GM20000 (cell line): ENCODE measurements at regions not wholly inside any gene's neighbourhood (a gene's known extent, or its start where the extent isn't known, plus 50 kb on each side); places are given as distances from the start of the nearest gene placed in this dataset.

ENCODE experiments used
- DNase-seq: peaks from one replicate; pipeline ENCODE4 v3.0.0; 2012; ENCODE audit warnings: low spot score
- TF ChIP-seq, protein P1 (sequence below): IDR thresholded peaks from 2 replicates; pipeline ENCODE4 v1.5.1; 2012; ENCODE audit warnings: mild to moderate bottlenecking, control low read depth; ENCODE audit errors: extremely low read depth, missing control alignments

DNA sequence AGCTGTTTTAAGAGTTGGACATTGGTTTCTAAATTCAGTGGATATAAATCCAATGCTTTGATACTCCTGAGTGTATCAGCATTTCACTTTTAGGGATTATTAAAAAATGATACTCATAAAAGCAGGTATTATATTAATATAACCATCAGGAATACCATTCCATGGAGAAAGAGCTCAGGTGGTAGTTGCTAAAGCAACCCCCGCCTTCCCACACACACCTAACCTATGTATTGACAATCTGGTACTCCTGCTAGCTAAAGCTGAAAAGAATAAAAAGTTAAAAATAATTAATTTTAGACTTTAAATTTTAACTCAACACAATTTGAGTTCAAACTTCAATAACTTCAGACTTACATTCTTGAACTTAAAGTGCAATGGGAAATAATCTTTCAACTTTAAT lies 717.1 kb upstream of the HS3ST1 start:
- no peak for DNase-seq
- TF ChIP-seq, protein P1, sequence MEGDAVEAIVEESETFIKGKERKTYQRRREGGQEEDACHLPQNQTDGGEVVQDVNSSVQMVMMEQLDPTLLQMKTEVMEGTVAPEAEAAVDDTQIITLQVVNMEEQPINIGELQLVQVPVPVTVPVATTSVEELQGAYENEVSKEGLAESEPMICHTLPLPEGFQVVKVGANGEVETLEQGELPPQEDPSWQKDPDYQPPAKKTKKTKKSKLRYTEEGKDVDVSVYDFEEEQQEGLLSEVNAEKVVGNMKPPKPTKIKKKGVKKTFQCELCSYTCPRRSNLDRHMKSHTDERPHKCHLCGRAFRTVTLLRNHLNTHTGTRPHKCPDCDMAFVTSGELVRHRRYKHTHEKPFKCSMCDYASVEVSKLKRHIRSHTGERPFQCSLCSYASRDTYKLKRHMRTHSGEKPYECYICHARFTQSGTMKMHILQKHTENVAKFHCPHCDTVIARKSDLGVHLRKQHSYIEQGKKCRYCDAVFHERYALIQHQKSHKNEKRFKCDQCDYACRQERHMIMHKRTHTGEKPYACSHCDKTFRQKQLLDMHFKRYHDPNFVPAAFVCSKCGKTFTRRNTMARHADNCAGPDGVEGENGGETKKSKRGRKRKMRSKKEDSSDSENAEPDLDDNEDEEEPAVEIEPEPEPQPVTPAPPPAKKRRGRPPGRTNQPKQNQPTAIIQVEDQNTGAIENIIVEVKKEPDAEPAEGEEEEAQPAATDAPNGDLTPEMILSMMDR: no peak

DNA sequence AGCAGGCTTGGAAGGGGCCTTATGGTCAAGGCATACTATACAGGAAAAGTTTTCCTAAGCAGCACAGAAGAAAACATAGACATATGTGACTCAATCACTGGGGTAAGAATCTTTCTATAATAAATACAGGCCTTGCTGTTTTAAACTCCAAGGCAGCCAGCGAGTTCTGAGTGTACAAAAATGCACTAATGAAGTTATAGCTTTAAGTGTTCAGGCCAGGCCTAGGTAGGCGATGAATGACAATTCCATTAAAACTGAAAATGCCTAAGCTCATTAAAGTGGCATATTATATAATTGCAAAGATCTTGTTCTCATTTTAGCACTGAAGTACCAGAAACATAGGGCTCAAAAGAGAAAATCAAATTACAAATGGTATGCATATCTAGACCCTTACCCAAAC lies 716.4 kb upstream of the HS3ST1 start:
- DNase-seq: no peak
- TF ChIP-seq, protein P1: no peak

DNA sequence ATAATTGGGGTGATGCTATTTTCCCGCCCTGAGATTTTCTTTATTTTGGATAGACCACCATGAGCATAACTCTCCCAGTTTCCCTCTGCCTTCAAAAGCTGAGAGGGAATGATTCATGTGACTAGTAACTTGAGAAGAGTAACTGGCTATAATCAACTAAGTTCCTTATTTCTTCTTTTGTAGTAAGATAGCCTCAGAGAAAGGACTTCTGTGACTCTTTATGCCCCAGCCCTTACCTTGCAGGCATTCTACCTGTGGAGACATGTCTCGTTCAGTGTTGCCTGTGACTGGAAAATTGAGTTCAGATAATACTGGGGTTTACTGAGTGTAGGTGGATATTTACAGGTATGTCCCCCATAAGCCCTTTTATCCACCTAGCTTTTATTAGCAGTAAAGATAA lies 715.4 kb upstream of the HS3ST1 start:
- no peak for DNase-seq
- TF ChIP-seq, protein P1: no peak

DNA sequence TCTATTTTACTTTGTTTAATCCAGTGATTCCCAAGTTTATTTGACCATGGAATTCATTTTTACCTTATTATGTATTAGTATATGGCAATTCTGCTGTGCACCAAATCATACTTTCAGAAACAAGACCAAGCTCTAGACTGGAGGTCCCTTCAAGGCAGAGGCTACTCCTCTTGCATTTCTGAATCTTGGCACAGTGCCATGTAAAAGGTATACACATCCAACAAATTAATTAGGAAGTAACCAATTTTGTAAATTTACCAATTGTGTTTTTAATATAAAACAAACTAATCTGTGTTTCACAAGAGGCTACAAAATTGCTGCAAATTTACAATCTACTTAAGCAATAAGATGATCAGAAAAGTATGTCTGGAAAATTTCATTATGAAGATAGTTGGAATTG lies 712.2 kb upstream of the HS3ST1 start:
- DNase-seq: no peak
- TF ChIP-seq, protein P1: no peak

DNA sequence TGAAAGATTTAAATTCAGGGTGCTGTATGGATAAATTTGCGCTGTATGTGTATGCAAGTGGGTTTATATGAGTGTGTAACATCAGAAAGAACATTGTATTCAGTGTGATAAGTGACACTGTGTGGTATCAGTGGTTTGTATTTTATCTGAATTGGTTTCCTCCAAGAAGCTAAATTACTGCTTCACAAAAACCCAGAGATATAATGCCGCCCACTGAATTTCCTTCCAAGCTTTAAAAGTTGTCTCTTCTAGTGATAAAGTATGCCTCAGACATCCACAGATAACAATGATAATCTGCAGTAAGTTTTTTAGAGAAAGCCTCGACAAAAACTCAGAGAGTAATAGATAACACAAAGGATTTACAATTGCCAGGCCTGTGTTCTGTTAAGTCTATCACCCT lies 710.6 kb upstream of the HS3ST1 start:
- DNase-seq: no peak

DNA sequence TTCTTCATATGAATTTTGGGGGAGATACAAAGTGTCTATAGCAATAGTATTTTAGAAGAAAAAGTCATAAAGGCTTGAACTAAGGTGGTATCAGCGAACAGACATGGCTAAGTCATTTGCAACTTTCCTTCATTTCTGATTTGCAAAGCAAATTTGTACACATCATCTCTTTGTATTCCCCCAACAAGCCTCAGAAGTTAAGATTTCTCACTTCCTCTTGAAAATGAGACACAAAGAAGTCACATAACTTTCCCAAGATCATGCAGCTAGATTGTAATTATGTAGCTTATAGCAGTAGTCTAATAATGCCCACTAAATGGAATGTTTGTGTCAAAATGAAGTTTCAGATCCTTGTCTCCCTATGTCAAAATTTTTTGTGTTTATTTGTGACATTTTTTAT lies 709.8 kb upstream of the HS3ST1 start:
- TF ChIP-seq, protein P1: no peak
- no peak for DNase-seq

More for the DNA sequence above, 710.6 kb upstream of the HS3ST1 start:
- TF ChIP-seq, protein P1: no peak

DNA sequence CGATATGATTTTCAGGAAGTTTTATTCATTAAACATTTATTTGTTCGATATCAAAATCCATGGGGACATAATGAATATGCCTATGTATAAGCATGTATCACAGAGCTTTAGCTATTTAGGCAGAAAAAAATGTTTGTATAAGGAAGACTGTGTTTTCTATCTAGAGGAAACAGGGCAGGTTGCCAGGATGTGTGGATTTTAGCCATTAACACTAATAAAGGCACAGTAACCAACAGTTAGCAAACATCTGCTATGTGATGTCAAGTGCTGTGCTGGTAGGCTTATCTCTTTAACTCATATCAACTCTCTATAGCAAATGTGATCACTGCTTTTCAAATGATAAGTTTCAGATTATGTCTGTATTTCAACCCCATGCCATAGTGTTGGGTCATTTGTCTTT lies 708.9 kb upstream of the HS3ST1 start:
- DNase-seq: no peak
- TF ChIP-seq, protein P1: no peak
